ENCODE measurements at regions not wholly inside any gene's neighbourhood (a gene's known extent, or its start where the extent isn't known, plus 50 kb on each side); places are given as distances from the start of the nearest gene placed in this dataset.
"Not testable (repeated sequence)": the region's sequence is repeated elsewhere in the genome, so short reads cannot be mapped to it uniquely, and the experiment has no call there.

GRCh38 chr2:8107150-8107549 is 574.7 kb upstream of the ID2 start:
- no peak for DNase-seq (ENCODE audit: low read depth in 4 of 4, low spot score in 3 of 4)

- no peak for DNase-seq (ENCODE audit: low read depth in 4 of 4, low spot score in 3 of 4)
Observed at GRCh38 chr2:8107621-8108378, 574.1 kb upstream of the ID2 start.

- DNase-seq (ENCODE audit: low read depth in 4 of 4, low spot score in 3 of 4), result no peak
Observed at GRCh38 chr2:8110716-8111115, 571.1 kb upstream of the ID2 start.

GRCh38 chr2:8111193-8111592 is 570.7 kb upstream of the ID2 start:
- no peak for DNase-seq (ENCODE audit: low read depth in 4 of 4, low spot score in 3 of 4)

GRCh38 chr2:8115456-8115855 is 566.4 kb upstream of the ID2 start:
- no peak for DNase-seq (ENCODE audit: low read depth in 4 of 4, low spot score in 3 of 4)

- DNase-seq (ENCODE audit: low read depth in 4 of 4, low spot score in 3 of 4), result no peak
Observed at GRCh38 chr2:8115966-8116365, 565.9 kb upstream of the ID2 start.

- DNase-seq (ENCODE audit: low read depth in 4 of 4, low spot score in 3 of 4), result no peak
Observed at GRCh38 chr2:8116661-8117060, 565.2 kb upstream of the ID2 start.

- DNase-seq (ENCODE audit: low read depth in 4 of 4, low spot score in 3 of 4), result no peak
Observed at GRCh38 chr2:8118940-8119781, 562.7 kb upstream of the ID2 start.

GRCh38 chr2:8119782-8120505 is 561.9 kb upstream of the ID2 start:
- peak in 3 of 4 donors; percentile 38 to 50 (median 44) for DNase-seq (ENCODE audit: low read depth in 4 of 4, low spot score in 3 of 4)

- no peak for DNase-seq (ENCODE audit: low read depth in 4 of 4, low spot score in 3 of 4)
Observed at GRCh38 chr2:8120506-8120860, 561.4 kb upstream of the ID2 start.

- no peak for DNase-seq (ENCODE audit: low read depth in 4 of 4, low spot score in 3 of 4)
Observed at GRCh38 chr2:8121022-8121825, 560.6 kb upstream of the ID2 start.

- no peak for DNase-seq (ENCODE audit: low read depth in 4 of 4, low spot score in 3 of 4)
Observed at GRCh38 chr2:8121826-8122513, 559.9 kb upstream of the ID2 start.

GRCh38 chr2:8122520-8122919 is 559.3 kb upstream of the ID2 start:
- DNase-seq (ENCODE audit: low read depth in 4 of 4, low spot score in 3 of 4), result no peak

- no peak for DNase-seq (ENCODE audit: low read depth in 4 of 4, low spot score in 3 of 4)
Observed at GRCh38 chr2:8123464-8123863, 558.4 kb upstream of the ID2 start.

- DNase-seq (ENCODE audit: low read depth in 4 of 4, low spot score in 3 of 4), result no peak
Observed at GRCh38 chr2:8125741-8126711, 555.8 kb upstream of the ID2 start.

- DNase-seq (ENCODE audit: low read depth in 4 of 4, low spot score in 3 of 4), result no peak
Observed at GRCh38 chr2:8126783-8127182, 555.1 kb upstream of the ID2 start.

GRCh38 chr2:8131423-8131822 is 550.4 kb upstream of the ID2 start:
- not testable (repeated sequence) for DNase-seq (ENCODE audit: low read depth in 4 of 4, low spot score in 3 of 4)

- DNase-seq (ENCODE audit: low read depth in 4 of 4, low spot score in 3 of 4), result no peak
Observed at GRCh38 chr2:8132351-8132831, 549.5 kb upstream of the ID2 start.

- DNase-seq (ENCODE audit: low read depth in 4 of 4, low spot score in 3 of 4), result no peak
Observed at GRCh38 chr2:8132879-8133278, 549.0 kb upstream of the ID2 start.

All from right renal pelvis (tissue), 4 donors.